HepG2 (cell line): ENCODE measurements at regions not wholly inside any gene's neighbourhood (a gene's known extent, or its start where the extent isn't known, plus 50 kb on each side); places are given as distances from the start of the nearest gene placed in this dataset.

Experiments used
- CTCF ChIP-seq: sonication (generic); formaldehyde crosslinking; IDR thresholded peaks from 2 replicates; pipeline ENCODE4 v1.5.0; 2020; ENCODE audit warnings: mild to moderate bottlenecking, missing genetic modification reagents, moderate library complexity
- KLF13 ChIP-seq: sonication (generic); formaldehyde crosslinking; IDR thresholded peaks from 2 replicates; pipeline ENCODE4 v1.4.0; 2020; ENCODE audit warnings: mild to moderate bottlenecking, missing genetic modification reagents
- MTA1 ChIP-seq: sonication (generic); formaldehyde crosslinking; IDR thresholded peaks from 2 replicates; pipeline ENCODE4 v1.4.0; 2020; ENCODE audit warnings: missing genetic modification reagents, mild to moderate bottlenecking, borderline replicate concordance
- NR2C2 ChIP-seq: sonication (generic); formaldehyde crosslinking; IDR thresholded peaks from 2 replicates; pipeline ENCODE4 v1.4.0; 2020; ENCODE audit warnings: missing genetic modification reagents, mild to moderate bottlenecking, moderate library complexity, borderline replicate concordance
- POLR2A ChIP-seq, 2 experiments: IDR thresholded peaks; 2 replicates each; pipeline ENCODE4 v1.6.1; 2011; ENCODE audit warnings: low read depth in 2 of 2, low read length in 2 of 2, mild to moderate bottlenecking in 1 of 2, moderate library complexity in 1 of 2; ENCODE audit not compliant: insufficient read depth in 1 of 2
- RERE ChIP-seq: IDR thresholded peaks from 2 replicates; pipeline ENCODE4 v1.6.1; 2016; ENCODE audit warnings: low read depth, missing genetic modification reagents, missing compliant biosample characterization
- SAFB2 ChIP-seq: sonication (generic); formaldehyde crosslinking; IDR thresholded peaks from 2 replicates; pipeline ENCODE4 v1.5.1; 2020; ENCODE audit warnings: missing genetic modification reagents, low read depth, mild to moderate bottlenecking, borderline replicate concordance
- XRCC5 ChIP-seq: fragments of 200-400 bp; formaldehyde crosslinking; optimal IDR thresholded peaks from 2 replicates; pipeline ENCODE3; 2017; ENCODE audit warnings: mild to moderate bottlenecking, low read length
- ZBTB33 ChIP-seq: sonication (generic); formaldehyde crosslinking; IDR thresholded peaks from 2 replicates; pipeline ENCODE4 v1.4.0; 2020; ENCODE audit warnings: missing genetic modification reagents
- ZNF121 ChIP-seq: sonication (generic); formaldehyde crosslinking; IDR thresholded peaks from 2 replicates; pipeline ENCODE4 v1.5.0; 2020; ENCODE audit warnings: mild to moderate bottlenecking, missing genetic modification reagents

- no peak for TF ChIP-seq XRCC5
- no peak for TF ChIP-seq POLR2A (IDR thresholded peaks at IDR 0.05; ENCODE audit: insufficient read depth in 1 of 2, low read depth in 2 of 2, low read length in 2 of 2)
- TF ChIP-seq ZBTB33 (CRISPR knock-in tag): no peak
- TF ChIP-seq ZNF121 (CRISPR knock-in tag): no peak
- TF ChIP-seq KLF13 (CRISPR knock-in tag): no peak
- TF ChIP-seq CTCF (CRISPR knock-in tag): no peak
- TF ChIP-seq SAFB2 (CRISPR knock-in tag): no peak
- TF ChIP-seq NR2C2 (CRISPR knock-in tag): no peak
- TF ChIP-seq MTA1 (CRISPR knock-in tag): no peak
- no peak for TF ChIP-seq RERE (CRISPR knock-in tag)
Observed at GRCh38 chr1:213887842-213888241, 99.9 kb upstream of the PROX1 start.
